ENCODE measurements at regions not wholly inside any gene's neighbourhood (a gene's known extent, or its start where the extent isn't known, plus 50 kb on each side); places are given as distances from the start of the nearest gene placed in this dataset.

DNA sequence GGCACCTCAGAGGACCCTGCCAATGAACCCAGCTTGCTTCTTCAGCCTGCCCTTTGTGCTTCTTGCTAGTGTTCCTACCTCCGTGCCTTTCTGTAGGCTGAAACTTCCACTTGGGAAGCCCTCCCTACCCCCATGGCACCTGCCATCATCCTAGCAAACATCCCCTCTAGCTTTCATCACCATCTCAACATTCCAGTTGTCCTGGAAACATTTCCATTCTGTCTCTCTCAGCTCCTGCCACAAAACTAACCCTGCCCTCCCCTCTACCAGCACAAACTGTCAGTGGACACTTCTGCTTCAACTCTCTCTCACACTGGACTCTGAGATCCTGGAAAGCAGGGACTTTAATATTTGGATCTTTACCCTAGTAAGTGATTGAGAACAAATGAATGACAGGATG is 525.8 kb upstream of the TENM4 start:
- Histone ChIP-seq H3K27me3 (ENCODE audit: control insufficient read depth, insufficient read depth, low read length) (no peaks in the 10 kb centered on the region), H3K36me3 (ENCODE audit: control insufficient read depth, insufficient read depth, low read length) (no peaks in the 10 kb centered on the region), H3K4me3 (ENCODE audit: low read depth in 2 of 2, low read length in 2 of 2) (no peak overlapping the region), H3K9me3 (ENCODE audit: control insufficient read depth, insufficient read depth, low read depth, low read length) (no peaks in the 10 kb centered on the region), H3K4me1 (ENCODE audit: control insufficient read depth, insufficient read depth, low read length) (no peaks in the 10 kb centered on the region), H3K27ac (ENCODE audit: low read length) (no peak overlapping the region)
- BruUV-seq (replicated peaks), result no TSS peak
- ChIA-PET CTCF (no interaction called here), POLR2A (no interaction called here)
- ATAC-seq (no peak), DNase-seq (ENCODE audit: low read depth, low spot score) (no peak)
- intact Hi-C loops (cut with micrococcal nuclease; ENCODE audit: unreplicated experiment) (no loop called here), in situ Hi-C loops (cut with HindIII; ENCODE audit: low pct_unique_long_range_greater_than_20kb, low sequenced_read_pairs) (no loop called here)
- TF ChIP-seq, protein P1, sequence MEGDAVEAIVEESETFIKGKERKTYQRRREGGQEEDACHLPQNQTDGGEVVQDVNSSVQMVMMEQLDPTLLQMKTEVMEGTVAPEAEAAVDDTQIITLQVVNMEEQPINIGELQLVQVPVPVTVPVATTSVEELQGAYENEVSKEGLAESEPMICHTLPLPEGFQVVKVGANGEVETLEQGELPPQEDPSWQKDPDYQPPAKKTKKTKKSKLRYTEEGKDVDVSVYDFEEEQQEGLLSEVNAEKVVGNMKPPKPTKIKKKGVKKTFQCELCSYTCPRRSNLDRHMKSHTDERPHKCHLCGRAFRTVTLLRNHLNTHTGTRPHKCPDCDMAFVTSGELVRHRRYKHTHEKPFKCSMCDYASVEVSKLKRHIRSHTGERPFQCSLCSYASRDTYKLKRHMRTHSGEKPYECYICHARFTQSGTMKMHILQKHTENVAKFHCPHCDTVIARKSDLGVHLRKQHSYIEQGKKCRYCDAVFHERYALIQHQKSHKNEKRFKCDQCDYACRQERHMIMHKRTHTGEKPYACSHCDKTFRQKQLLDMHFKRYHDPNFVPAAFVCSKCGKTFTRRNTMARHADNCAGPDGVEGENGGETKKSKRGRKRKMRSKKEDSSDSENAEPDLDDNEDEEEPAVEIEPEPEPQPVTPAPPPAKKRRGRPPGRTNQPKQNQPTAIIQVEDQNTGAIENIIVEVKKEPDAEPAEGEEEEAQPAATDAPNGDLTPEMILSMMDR (IDR thresholded peaks at IDR 0.05), result no peak
- TF ChIP-seq SIN3A (IDR thresholded peaks at IDR 0.05; ENCODE audit: borderline replicate concordance, insufficient read depth, low read depth, low read length), result no peak
- TF ChIP-seq, protein P2, sequence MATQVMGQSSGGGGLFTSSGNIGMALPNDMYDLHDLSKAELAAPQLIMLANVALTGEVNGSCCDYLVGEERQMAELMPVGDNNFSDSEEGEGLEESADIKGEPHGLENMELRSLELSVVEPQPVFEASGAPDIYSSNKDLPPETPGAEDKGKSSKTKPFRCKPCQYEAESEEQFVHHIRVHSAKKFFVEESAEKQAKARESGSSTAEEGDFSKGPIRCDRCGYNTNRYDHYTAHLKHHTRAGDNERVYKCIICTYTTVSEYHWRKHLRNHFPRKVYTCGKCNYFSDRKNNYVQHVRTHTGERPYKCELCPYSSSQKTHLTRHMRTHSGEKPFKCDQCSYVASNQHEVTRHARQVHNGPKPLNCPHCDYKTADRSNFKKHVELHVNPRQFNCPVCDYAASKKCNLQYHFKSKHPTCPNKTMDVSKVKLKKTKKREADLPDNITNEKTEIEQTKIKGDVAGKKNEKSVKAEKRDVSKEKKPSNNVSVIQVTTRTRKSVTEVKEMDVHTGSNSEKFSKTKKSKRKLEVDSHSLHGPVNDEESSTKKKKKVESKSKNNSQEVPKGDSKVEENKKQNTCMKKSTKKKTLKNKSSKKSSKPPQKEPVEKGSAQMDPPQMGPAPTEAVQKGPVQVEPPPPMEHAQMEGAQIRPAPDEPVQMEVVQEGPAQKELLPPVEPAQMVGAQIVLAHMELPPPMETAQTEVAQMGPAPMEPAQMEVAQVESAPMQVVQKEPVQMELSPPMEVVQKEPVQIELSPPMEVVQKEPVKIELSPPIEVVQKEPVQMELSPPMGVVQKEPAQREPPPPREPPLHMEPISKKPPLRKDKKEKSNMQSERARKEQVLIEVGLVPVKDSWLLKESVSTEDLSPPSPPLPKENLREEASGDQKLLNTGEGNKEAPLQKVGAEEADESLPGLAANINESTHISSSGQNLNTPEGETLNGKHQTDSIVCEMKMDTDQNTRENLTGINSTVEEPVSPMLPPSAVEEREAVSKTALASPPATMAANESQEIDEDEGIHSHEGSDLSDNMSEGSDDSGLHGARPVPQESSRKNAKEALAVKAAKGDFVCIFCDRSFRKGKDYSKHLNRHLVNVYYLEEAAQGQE (IDR thresholded peaks at IDR 0.05; ENCODE audit: insufficient read depth in 1 of 2, low read depth in 2 of 2, low read length in 1 of 2), result no peak
- no peak for TF ChIP-seq TCF7L2 (IDR thresholded peaks at IDR 0.05; ENCODE audit: low read depth, low read length)
- no peak for TF ChIP-seq POLR2AphosphoS5 (IDR thresholded peaks at IDR 0.05; ENCODE audit: low read depth, low read length)

DNA sequence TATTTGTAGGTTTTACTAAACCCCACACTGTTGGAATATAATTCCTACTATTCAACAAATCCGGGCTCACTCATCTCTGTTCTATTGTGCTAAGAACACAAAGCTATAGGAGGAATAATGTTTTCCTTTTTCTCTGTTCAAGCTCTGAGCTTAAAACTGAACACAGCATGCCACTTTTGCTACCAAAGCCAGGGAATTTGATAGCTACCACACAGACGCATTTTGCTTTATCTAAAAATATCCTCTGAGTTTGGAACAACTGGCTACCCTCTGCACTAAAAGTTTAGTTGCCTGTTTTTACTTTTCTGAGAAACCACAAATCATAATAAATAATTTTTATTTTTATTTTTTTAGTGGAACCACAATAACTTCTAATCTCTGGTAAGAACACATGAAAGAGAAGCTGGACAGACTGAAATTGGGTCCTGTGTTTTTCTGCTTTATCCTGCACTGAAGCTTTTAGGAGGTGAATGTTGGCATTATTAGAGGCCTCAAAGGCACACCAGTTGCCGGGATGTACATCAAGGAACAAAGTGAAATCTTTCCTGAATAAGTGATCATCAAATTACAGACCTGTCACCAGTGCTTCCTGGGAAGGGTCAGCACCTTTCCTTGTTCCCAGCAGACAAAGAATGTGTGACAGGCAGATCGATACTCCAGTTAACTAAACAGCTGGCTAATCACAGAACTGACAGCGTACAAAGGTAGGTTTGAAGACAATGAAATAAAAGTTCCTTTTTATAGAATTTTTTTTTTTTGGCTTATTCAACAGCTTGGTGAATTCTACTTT is 523.2 kb upstream of the TENM4 start:
- in situ Hi-C loops (cut with HindIII; ENCODE audit: low pct_unique_long_range_greater_than_20kb, low sequenced_read_pairs), result no loop called here
- Histone ChIP-seq H3K27ac (ENCODE audit: low read length) (no peak overlapping the region), H3K9me3 (ENCODE audit: control insufficient read depth, insufficient read depth, low read depth, low read length) (peaks cover 10% of the 10 kb centered on the region; the same call in 1 of the 2 replicates), H3K27me3 (ENCODE audit: control insufficient read depth, insufficient read depth, low read length) (no peaks in the 10 kb centered on the region), H3K4me3 (ENCODE audit: low read depth in 2 of 2, low read length in 2 of 2) (no peak overlapping the region), H3K4me1 (ENCODE audit: control insufficient read depth, insufficient read depth, low read length) (no peaks in the 10 kb centered on the region), H3K36me3 (ENCODE audit: control insufficient read depth, insufficient read depth, low read length) (no peaks in the 10 kb centered on the region)
- no peak for DNase-seq (ENCODE audit: low read depth, low spot score)
- no TSS peak for BruUV-seq (replicated peaks)
- intact Hi-C loops (cut with micrococcal nuclease; ENCODE audit: unreplicated experiment), result no loop called here
- ATAC-seq, result no peak
- POLR2A ChIA-PET, result no interaction called here
- TF ChIP-seq, protein P2 (IDR thresholded peaks at IDR 0.05; ENCODE audit: insufficient read depth in 1 of 2, low read depth in 2 of 2, low read length in 1 of 2), result no peak
- TF ChIP-seq, protein P1 (IDR thresholded peaks at IDR 0.05), result no peak
- TF ChIP-seq TCF7L2 (IDR thresholded peaks at IDR 0.05; ENCODE audit: low read depth, low read length), result no peak
- TF ChIP-seq POLR2AphosphoS5 (IDR thresholded peaks at IDR 0.05; ENCODE audit: low read depth, low read length), result no peak
- TF ChIP-seq SIN3A (IDR thresholded peaks at IDR 0.05; ENCODE audit: borderline replicate concordance, insufficient read depth, low read depth, low read length), result no peak
- CTCF ChIA-PET, result no interaction called here

Data from Panc1 (cell line).